Breast epithelium (tissue), 3 donors: ENCODE measurements at regions not wholly inside any gene's neighbourhood (a gene's known extent, or its start where the extent isn't known, plus 50 kb on each side); places are given as distances from the start of the nearest gene placed in this dataset.

ENCODE experiments used
- CTCF ChIP-seq, 3 donors: fragments of 450-650 bp; IDR thresholded peaks; one replicate each; pipeline ENCODE4 v1.5.1; 2016 to 2017; ENCODE audit warnings: antibody characterized with exemption in 3 of 3, mild to moderate bottlenecking in 3 of 3, moderate library complexity in 3 of 3
- POLR2A ChIP-seq: fragments of 450-650 bp; IDR thresholded peaks from one replicate; pipeline ENCODE4 v1.6.1; 2016; ENCODE audit warnings: antibody characterized with exemption, mild to moderate bottlenecking, moderate library complexity
- POLR2AphosphoS5 ChIP-seq, 3 donors: sonication (generic); formaldehyde crosslinking; IDR thresholded peaks; one replicate each; pipeline ENCODE4 v1.6.1; 2017; ENCODE audit warnings: antibody characterized with exemption in 3 of 3

GRCh38 chr16:50964491-50964890 lies 186.6 kb downstream of the SALL1 start:
- TF ChIP-seq POLR2AphosphoS5 (IDR thresholded peaks at IDR 0.05) (no peak), CTCF (IDR thresholded peaks at IDR 0.05) (no peak), POLR2A (no peak)
